ENCODE measurements at regions not wholly inside any gene's neighbourhood (a gene's known extent, or its start where the extent isn't known, plus 50 kb on each side); places are given as distances from the start of the nearest gene placed in this dataset.

DNA sequence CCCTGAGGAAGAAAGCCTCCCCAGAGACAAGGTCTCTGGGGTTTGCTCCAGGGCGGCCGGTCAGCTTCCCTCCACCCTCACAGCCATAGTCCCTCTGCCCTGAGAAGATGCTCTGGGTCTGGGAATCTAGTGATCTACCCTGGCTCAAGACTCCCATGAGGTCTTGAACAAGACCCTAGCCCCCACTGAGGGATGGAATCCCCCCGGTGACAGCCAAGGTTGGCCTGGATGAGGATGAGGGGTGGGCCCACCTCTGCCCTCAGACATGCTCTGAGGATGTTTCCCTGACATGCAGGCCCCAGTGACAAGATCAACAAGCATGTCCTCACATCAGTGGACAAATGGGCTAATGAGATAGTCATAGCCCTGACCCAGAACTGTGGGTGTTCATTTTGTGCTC, 138.6 kb downstream of the C5orf15 start:
- DNase-seq (ENCODE audit: low spot score), result no peak

DNA sequence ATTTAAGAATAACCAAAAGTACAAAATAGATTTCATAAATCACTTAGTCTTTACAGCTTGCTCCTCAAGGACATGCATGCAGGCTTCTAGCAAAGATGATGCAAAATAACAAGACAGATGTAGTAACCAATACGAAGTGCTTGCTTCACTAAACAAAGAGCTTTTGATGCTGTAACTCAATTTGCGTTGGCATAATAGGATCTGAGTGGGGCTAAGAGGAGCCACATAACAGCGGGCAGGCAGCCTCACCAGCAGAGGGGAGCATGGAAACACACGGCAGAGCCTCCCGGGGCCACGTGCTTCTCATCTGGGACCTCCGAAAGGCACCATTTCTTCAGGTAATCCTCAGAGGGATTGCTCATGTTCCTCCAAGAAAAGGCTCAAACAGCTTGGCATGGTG, 139.7 kb downstream of the C5orf15 start:
- DNase-seq (ENCODE audit: low spot score), result no peak

DNA sequence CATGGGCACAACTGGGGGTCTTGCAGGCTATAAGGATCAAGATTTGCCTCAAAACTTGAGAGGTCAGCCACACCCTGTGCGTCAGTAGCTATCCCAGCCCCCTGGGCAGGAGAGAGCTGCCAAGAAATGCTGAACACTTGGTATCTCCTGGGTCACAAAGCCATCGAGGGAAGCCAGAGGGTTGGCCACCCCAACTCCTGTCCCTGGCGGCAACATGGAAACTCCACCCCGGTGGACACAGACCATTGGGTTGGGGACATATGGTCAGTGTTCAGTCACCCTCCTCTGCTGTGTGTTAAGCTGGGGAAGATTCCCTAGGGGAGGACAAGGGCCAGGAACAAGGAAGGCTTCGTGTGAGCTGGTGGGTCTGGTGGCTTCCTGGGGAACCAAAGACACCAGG, 140.6 kb downstream of the C5orf15 start:
- DNase-seq (ENCODE audit: low spot score), result no peak

DNA sequence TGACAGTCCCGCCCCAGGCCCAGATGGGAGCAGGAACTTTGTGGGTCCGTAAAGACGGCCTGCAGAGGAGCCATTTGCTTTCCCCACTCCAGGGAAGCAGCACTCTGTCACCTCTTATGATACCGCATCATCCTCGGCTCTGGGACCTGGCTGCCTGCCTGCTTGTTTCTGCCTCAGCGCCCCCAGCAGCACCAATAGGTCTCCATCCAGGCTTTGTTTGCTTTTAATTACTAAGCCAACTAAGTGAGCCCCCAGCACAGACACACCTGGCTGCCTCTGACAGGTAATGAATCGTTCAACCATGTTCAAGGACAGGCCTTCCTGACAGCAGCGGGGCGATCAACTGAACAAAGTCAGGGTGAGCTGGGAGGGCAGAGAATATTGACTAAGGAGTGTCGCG, 141.4 kb downstream of the C5orf15 start:
- DNase-seq (ENCODE audit: low spot score), result no peak

DNA sequence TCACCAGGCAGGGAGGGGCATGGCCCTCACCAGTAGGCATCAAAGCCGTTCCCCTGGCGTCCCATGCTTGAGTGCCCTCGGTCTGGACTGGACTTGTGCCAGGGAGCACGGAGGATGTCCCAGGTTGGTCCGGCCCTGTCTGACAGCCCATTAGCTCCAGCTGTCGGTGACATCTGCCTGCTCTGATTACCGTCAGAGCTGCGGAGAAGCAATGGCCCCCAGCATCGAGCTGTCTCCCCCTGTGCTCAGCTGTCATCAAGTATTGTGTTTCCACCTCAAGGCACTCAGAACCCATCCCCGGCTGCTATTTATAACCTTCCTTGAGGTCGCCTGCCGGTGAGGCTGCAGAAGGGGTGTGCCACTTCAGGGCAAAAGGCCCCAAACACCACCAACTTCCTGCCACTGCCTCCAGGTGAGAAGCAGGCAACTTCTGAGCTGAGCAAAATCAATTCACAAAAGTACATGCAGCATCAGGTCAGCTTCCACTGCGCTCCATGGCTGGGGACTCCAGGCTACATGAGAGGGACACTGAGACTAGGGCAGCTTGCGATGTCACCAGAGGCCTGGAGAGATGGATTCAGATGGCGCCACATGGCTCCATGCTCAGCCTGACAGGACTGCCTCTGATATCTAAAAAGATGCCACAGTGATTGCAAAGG, 142.7 kb downstream of the C5orf15 start:
- DNase-seq (ENCODE audit: low spot score), result no peak

DNA sequence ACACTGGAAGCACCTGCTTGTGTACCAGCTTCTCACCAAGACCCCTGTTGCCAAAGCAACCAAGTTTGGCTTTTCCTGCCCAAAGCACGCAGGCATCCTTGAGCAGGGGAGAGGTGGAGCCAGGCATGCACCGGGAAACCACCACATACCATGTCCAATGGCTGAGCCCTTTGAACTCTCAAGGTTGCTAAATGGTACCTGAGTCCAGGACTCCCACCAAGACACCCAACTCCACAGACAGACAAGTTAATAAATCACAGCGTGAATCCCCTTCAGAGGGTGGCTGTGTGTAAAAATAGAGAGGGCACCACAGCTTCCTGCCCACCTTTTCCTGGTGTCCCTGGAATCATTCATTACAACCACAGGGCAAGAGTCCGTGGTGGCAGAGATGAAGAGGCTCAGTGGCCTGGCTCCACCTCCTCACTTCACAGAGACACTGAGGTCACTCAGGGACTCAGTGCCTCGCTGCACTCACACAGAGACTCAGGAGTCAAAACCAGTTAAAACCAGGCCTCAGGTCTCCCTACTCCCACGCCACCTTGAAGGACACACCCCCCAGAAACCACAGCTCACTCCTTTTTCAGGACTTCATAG, 143.7 kb downstream of the C5orf15 start:
- DNase-seq (ENCODE audit: low spot score), result no peak

- DNase-seq (ENCODE audit: low spot score), result no peak
Observed at GRCh38 chr5:133821889-133822288, 146.5 kb downstream of the C5orf15 start.

- DNase-seq (ENCODE audit: low spot score), result no peak
Observed at GRCh38 chr5:133821311-133821741, 147.1 kb downstream of the C5orf15 start.

GRCh38 chr5:133820507-133820906, 147.9 kb downstream of the C5orf15 start:
- no peak for DNase-seq (ENCODE audit: low spot score)

DNA sequence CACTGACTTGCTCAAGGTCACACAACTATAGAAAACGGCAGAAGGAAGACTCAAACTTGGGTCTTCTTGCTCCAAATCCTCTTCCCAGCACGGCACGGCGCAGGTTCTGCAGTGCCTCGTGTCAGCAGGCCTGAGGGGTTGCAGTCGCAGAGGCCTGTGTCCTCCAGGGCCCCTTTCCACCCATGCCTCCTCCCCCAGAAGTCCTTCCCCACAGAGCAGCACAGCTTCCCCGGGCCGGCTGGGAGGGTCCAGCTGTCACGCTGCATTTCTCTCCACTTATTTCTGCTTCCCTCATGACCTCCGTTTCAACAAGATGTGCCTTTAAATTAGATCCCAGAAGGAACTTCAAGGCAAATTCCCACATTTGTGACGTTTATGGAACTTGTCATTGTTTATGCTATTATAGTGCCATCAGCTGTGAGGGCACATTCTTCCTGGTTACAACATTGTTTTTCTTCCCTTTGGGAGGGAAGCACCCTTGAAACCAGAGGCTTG, 148.4 kb downstream of the C5orf15 start:
- DNase-seq (ENCODE audit: low spot score), result no peak

DNA sequence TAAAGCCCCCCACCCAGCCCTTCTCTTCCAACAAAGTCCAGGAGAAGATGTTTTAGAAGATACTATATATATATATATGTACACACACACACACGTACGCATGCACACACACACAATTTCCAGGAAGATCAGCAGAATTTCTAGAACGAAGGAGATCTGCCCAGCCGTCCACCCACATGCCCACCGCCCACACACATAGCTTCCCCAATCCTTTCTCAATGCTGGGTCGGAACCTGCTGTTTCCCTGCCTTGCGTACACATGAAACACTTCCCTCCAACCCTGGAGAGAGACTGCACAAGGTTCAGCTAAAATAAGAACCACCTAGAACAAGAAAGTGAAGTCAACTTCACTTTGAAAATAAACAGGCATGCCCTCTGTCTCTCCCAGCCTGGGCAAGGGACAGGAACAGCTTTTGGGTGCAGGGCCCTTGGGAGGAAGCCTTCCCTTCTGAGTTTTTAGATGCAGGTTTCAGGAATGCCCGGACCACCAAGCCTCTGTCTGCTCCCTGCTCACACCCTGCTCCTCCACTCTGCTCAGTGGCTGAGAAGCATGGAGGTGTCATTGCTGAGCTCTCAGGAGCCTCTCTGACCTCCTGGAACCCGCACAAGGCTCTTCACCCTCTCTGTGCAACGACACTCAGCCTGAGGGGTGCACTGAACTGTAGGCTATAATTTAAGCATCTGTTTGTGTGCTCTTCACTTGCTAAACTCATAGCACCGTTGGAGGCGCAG, 149.4 kb downstream of the C5orf15 start:
- no peak for DNase-seq (ENCODE audit: low spot score)

GRCh38 chr5:133818031-133818431, 150.4 kb downstream of the C5orf15 start:
- no peak for DNase-seq (ENCODE audit: low spot score)

GRCh38 chr5:133817456-133817855, 151.0 kb downstream of the C5orf15 start:
- no peak for DNase-seq (ENCODE audit: low spot score)

DNA sequence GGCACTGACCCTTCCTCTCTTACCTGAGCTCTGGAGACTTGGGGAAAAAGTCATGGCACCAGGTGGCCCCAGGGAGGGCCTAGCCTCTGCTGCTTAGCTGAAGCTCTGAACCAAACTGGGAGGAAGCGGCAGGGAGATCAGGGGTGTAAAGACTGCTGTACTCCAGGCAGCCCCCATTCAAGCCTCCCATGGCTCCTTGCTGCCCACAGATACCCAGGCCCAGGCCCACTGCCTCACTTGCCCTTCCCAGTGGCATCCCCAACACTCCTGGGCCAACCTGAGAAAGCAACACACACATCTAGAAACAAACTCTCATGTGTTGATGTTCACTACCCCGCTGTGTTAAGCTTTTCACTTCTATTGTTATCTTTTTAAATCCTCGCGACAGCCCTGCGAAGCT, 151.6 kb downstream of the C5orf15 start:
- no peak for DNase-seq (ENCODE audit: low spot score)

DNA sequence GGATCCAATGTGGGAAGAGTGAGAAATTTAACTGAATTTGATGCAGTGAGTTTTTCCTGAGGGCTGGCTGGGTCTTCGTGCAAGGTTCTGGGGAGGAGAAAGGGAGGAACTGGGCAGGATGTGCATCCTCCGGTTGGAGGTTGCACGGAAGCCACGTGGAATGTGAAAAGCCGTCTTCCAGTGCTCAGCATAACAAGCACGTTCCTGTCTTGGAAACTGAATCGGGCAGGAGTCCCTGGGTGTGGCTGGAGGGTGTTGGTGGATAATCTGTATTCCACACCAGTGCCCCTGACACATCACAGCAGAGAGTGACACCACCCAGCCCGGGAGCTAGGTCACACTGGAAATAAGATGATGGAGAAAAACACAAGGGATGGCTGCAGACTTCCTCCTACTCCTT, 154.3 kb downstream of the C5orf15 start:
- no peak for DNase-seq (ENCODE audit: low spot score)

- no peak for DNase-seq (ENCODE audit: low spot score)
Observed at GRCh38 chr5:133811168-133811567, 157.3 kb downstream of the C5orf15 start.

DNA sequence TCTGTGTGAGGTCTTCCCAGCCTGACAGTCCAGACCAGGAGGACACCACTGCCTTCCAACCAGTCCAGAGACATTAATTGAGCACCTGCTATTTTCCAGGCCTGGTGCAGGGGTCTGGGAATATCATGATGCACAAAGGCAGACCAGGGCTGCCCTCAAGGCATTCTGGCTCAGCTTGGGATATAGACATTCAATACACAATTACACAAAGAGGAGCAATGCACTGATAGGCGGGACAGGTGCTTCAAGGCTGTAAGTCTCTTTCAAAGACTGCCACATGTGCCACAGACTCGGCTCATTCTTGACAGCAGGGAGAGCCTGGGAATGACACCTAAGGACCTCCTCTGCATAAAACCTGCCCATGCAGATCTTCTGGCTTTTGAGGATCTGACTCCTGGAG, 158.6 kb downstream of the C5orf15 start:
- DNase-seq (ENCODE audit: low spot score), result no peak

DNA sequence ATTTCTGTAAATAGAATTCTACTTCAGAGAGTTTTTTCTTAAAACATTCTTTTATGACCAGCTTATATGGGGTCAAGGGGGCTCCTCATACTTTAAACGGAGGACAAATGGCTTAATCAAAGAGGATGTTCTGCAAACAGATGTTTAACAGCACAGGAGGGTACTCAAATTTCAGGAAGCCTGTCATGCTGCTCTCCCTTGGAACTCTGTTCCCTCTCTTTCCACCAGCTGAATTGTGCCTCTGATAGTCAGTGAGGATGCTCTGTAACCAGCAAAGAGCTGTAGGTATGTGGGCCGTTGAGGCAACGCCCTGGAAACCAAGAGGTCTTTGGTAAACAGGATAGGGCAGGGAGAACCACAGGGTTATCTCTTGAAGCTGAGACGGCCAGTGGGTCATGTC, 161.1 kb downstream of the C5orf15 start:
- DNase-seq (ENCODE audit: low spot score), result no peak

DNA sequence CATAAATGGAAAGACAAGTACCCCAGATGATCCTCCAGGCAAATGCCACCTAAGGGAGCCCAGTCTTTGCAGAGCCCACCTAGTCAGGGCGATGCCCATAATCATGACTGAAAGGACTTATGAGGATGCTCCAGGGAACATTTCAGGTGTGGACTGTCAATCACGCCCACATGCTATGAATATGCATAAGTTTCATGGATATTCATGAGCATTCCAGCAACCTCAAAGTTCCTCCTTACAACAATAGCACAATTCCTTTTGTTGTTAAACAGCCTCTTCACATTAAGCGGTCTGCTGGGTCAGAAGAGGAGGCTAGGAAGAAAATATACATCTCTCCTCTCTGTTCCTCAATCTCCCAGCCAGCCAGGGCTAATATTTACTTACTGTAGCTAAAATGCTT, 161.6 kb downstream of the C5orf15 start:
- no peak for DNase-seq (ENCODE audit: low spot score)

DNA sequence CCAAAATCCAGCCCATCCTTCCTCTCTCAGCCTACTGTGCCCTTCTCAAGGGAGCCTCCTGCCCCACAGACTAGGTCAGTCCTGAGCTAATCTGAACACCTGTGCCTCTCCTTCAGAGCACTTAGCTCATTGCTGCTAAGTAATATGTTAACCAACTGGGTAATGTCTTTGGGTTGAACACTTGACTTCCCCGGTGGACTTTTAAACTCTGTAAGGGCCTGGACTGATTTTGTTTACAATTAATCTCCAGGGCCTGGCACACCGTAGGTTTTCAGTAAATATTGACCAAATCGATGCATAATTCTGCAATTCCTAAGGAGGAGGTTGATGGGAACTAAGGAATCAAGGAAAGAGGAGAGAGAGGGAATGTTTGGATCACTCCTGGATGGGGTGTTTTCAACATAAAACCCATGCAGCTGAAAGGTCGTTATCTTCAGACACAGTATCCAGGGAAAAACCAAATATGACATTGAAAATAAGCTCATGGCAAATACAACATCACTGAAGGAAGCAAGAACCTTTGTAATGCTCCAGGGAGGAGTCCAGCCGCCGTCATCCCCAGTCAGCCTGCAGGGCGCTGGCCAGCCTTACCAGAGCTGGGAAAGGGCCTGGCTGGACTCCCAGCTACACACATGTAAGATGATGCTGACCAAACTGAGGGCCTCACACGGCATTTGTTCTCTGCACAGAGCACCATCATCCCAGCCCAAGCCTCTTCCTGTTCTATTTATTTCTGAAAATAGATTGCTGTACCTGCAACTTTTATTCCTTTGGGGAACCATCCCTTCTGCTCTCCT, 166.3 kb downstream of the C5orf15 start:
- no peak for DNase-seq (ENCODE audit: low spot score)

GRCh38 chr5:133801431-133801830, 167.0 kb downstream of the C5orf15 start:
- no peak for DNase-seq (ENCODE audit: low spot score)

- DNase-seq (ENCODE audit: low spot score), result no peak
Observed at GRCh38 chr5:133799571-133800237, 168.7 kb downstream of the C5orf15 start.
